ENCODE measurements at regions not wholly inside any gene's neighbourhood (a gene's known extent, or its start where the extent isn't known, plus 50 kb on each side); places are given as distances from the start of the nearest gene placed in this dataset.

DNA sequence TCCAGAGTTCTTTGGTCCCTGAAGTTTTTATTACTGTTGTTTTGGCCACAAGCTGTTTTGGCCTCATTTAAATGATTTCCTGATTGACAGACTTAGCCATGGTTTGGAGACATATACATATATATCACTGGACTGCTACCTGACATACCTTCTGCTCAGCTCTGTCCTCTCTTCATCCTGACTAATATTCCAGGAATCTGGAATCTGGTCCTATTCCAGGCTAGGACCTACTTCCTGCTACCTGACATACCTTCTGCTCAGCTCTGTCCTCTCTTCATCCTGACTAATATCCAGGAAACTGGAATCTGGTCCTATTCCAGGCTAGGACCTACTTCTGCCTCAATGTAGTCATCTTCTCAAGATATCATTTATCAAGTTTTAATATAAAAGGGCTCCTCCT is 724.4 kb upstream of the ROBO1 start:
- TF ChIP-seq SMARCA4 (IDR thresholded peaks at IDR 0.05) = no peak
- TF ChIP-seq SIX5 (IDR thresholded peaks at IDR 0.05; ENCODE audit: borderline replicate concordance in 1 of 2, insufficient read depth in 1 of 2, low read depth in 1 of 2, low read length in 2 of 2) = no peak
- TF ChIP-seq NRF1 (conservative IDR thresholded peaks at IDR 0.05 in 1 of 2, IDR thresholded peaks at IDR 0.05 in 1 of 2) = no peak
- TF ChIP-seq POLR2A (conservative IDR thresholded peaks at IDR 0.05) = no peak
- TF ChIP-seq MYBL2 (IDR thresholded peaks at IDR 0.05; ENCODE audit: low read depth) = no peak
- TF ChIP-seq MYBL2 (CRISPR knock-in tag; IDR thresholded peaks at IDR 0.05; ENCODE audit: borderline replicate concordance) = no peak
- no peak for TF ChIP-seq PCBP2 (IDR thresholded peaks at IDR 0.05; ENCODE audit: low read depth, low read length, poor library complexity, severe bottlenecking)
- TF ChIP-seq CXXC5 (CRISPR knock-in tag; IDR thresholded peaks at IDR 0.05) = no peak
- TF ChIP-seq, protein P1, sequence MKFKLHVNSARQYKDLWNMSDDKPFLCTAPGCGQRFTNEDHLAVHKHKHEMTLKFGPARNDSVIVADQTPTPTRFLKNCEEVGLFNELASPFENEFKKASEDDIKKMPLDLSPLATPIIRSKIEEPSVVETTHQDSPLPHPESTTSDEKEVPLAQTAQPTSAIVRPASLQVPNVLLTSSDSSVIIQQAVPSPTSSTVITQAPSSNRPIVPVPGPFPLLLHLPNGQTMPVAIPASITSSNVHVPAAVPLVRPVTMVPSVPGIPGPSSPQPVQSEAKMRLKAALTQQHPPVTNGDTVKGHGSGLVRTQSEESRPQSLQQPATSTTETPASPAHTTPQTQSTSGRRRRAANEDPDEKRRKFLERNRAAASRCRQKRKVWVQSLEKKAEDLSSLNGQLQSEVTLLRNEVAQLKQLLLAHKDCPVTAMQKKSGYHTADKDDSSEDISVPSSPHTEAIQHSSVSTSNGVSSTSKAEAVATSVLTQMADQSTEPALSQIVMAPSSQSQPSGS (CRISPR knock-in tag; IDR thresholded peaks at IDR 0.05) = no peak

All from K562 (cell line).